ENCODE measurements at regions not wholly inside any gene's neighbourhood (a gene's known extent, or its start where the extent isn't known, plus 50 kb on each side); places are given as distances from the start of the nearest gene placed in this dataset.

DNA sequence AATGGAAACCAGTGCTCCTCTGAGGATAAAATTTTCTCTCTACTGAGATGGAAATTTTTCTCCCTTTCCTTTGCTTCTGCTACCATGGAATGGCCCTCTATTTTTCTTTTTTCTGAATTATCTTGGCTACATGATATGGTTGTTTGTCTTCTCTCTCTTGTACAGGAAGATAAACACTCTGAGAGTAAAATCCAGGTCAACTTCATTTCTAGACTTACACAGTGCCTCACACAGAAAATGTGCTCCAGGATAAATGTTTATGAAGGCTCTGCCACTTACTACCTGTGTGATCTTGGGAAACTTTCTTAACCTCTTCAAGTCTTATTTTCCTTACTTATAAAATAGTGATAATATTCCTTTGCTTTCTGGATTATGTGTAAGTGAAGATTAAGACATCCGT is 153.9 kb downstream of the PRELID2 start:
- Histone ChIP-seq H3F3A (ENCODE audit: insufficient read depth, low read length) (no peaks in the 10 kb centered on the region), H3K36me3 (ENCODE audit: insufficient read depth, low read length) (no peaks in the 10 kb centered on the region), H3K9me2 (ENCODE audit: low read depth, low read length) (no peaks in the 10 kb centered on the region), H3K4me2 (ENCODE audit: low read length) (no peak overlapping the region), H3K27ac (ENCODE audit: low read depth, low read length, poor library complexity, severe bottlenecking) (no peak overlapping the region), H3K79me2 (ENCODE audit: insufficient read depth, low read length) (no peaks in the 10 kb centered on the region), H3K4me3 (ENCODE audit: low read depth, low read length, poor library complexity, severe bottlenecking) (no peak overlapping the region), H2AFZ (ENCODE audit: low read length) (no peak overlapping the region), H3K27me3 (ENCODE audit: insufficient read depth, low read length) (no peaks in the 10 kb centered on the region), H4K20me1 (ENCODE audit: insufficient read depth, low read length) (no peaks in the 10 kb centered on the region), H3K4me1 (ENCODE audit: insufficient read depth, low read length, severe bottlenecking) (no peaks in the 10 kb centered on the region), H3K9ac (ENCODE audit: low read length) (no peak overlapping the region), H3K9me3 (ENCODE audit: low read length) (no peaks in the 10 kb centered on the region)
- TF ChIP-seq EZH2 (IDR thresholded peaks at IDR 0.05; ENCODE audit: borderline replicate concordance, low read length) = no peak
- TF ChIP-seq, protein P1, sequence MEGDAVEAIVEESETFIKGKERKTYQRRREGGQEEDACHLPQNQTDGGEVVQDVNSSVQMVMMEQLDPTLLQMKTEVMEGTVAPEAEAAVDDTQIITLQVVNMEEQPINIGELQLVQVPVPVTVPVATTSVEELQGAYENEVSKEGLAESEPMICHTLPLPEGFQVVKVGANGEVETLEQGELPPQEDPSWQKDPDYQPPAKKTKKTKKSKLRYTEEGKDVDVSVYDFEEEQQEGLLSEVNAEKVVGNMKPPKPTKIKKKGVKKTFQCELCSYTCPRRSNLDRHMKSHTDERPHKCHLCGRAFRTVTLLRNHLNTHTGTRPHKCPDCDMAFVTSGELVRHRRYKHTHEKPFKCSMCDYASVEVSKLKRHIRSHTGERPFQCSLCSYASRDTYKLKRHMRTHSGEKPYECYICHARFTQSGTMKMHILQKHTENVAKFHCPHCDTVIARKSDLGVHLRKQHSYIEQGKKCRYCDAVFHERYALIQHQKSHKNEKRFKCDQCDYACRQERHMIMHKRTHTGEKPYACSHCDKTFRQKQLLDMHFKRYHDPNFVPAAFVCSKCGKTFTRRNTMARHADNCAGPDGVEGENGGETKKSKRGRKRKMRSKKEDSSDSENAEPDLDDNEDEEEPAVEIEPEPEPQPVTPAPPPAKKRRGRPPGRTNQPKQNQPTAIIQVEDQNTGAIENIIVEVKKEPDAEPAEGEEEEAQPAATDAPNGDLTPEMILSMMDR (IDR thresholded peaks at IDR 0.05; ENCODE audit: low read length) = no peak

GRCh38 chr5:145680767-145681166 is 154.4 kb downstream of the PRELID2 start:
- Histone ChIP-seq H3K9ac (ENCODE audit: low read length) (no peak overlapping the region), H3F3A (ENCODE audit: insufficient read depth, low read length) (no peaks in the 10 kb centered on the region), H3K27ac (ENCODE audit: low read depth, low read length, poor library complexity, severe bottlenecking) (no peak overlapping the region), H3K4me3 (ENCODE audit: low read depth, low read length, poor library complexity, severe bottlenecking) (no peak overlapping the region), H3K79me2 (ENCODE audit: insufficient read depth, low read length) (no peaks in the 10 kb centered on the region), H3K27me3 (ENCODE audit: insufficient read depth, low read length) (no peaks in the 10 kb centered on the region), H3K4me1 (ENCODE audit: insufficient read depth, low read length, severe bottlenecking) (no peaks in the 10 kb centered on the region), H3K4me2 (ENCODE audit: low read length) (no peak overlapping the region), H3K9me2 (ENCODE audit: low read depth, low read length) (no peaks in the 10 kb centered on the region), H3K36me3 (ENCODE audit: insufficient read depth, low read length) (no peaks in the 10 kb centered on the region), H3K9me3 (ENCODE audit: low read length) (no peaks in the 10 kb centered on the region), H2AFZ (ENCODE audit: low read length) (no peak overlapping the region), H4K20me1 (ENCODE audit: insufficient read depth, low read length) (no peaks in the 10 kb centered on the region)
- no peak for TF ChIP-seq EZH2 (IDR thresholded peaks at IDR 0.05; ENCODE audit: borderline replicate concordance, low read length)
- TF ChIP-seq, protein P1 (IDR thresholded peaks at IDR 0.05; ENCODE audit: low read length) = no peak

DNA sequence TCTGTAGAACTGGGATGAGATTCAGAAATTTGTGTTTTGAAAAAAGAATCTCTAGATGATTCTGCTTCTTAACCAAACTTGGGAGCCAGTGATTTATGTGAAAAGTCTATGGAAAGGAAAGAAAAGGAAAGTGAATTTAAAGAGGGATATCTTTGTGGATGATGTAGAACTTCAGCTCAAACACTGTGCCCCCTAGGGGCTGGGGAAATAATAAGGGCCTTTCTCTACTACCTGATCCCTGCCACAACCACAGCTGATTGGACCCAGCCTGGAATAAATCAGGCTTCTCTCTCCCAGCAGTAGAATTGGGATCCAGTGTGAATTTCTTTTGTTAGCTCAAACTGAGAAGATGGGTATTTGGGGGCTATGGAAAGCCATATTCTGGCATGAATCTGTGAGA is 155.0 kb downstream of the PRELID2 start:
- no peaks in the 10 kb centered on the region for H3K9me2 ChIP-seq (ENCODE audit: low read depth, low read length)
- TF ChIP-seq EZH2 (IDR thresholded peaks at IDR 0.05; ENCODE audit: borderline replicate concordance, low read length) = no peak
- TF ChIP-seq, protein P1 (IDR thresholded peaks at IDR 0.05; ENCODE audit: low read length) = peak; percentile 48
- H4K20me1 ChIP-seq (ENCODE audit: insufficient read depth, low read length) = no peaks in the 10 kb centered on the region
- no peaks in the 10 kb centered on the region for H3K27me3 ChIP-seq (ENCODE audit: insufficient read depth, low read length)
- no peaks in the 10 kb centered on the region for H3K36me3 ChIP-seq (ENCODE audit: insufficient read depth, low read length)
- no peaks in the 10 kb centered on the region for H3K79me2 ChIP-seq (ENCODE audit: insufficient read depth, low read length)
- no peak overlapping the region for H3K27ac ChIP-seq (ENCODE audit: low read depth, low read length, poor library complexity, severe bottlenecking)
- no peaks in the 10 kb centered on the region for H3K4me1 ChIP-seq (ENCODE audit: insufficient read depth, low read length, severe bottlenecking)
- H3K4me2 ChIP-seq (ENCODE audit: low read length) = no peak overlapping the region
- no peak overlapping the region for H2AFZ ChIP-seq (ENCODE audit: low read length)
- H3K9me3 ChIP-seq (ENCODE audit: low read length) = no peaks in the 10 kb centered on the region
- no peak overlapping the region for H3K9ac ChIP-seq (ENCODE audit: low read length)
- H3K4me3 ChIP-seq (ENCODE audit: low read depth, low read length, poor library complexity, severe bottlenecking) = no peak overlapping the region
- no peaks in the 10 kb centered on the region for H3F3A ChIP-seq (ENCODE audit: insufficient read depth, low read length)

All from OCI-LY1 (cell line).